Testis (tissue), 2 donors: ENCODE measurements at regions not wholly inside any gene's neighbourhood (a gene's known extent, or its start where the extent isn't known, plus 50 kb on each side); places are given as distances from the start of the nearest gene placed in this dataset.

Experiments
- DNase-seq: peaks from one replicate; pipeline ENCODE4 v3.0.0-alpha.2; 2019
- H3K27ac ChIP-seq, 2 donors: fragments of 200-600 bp; sonication (generic); one replicate each; pipeline ENCODE4 v1.5.1; 2019
- H3K27me3 ChIP-seq: fragments of 200-600 bp; sonication (generic); one replicate; pipeline ENCODE4 v1.5.1; 2019
- H3K36me3 ChIP-seq: fragments of 200-600 bp; sonication (generic); one replicate; pipeline ENCODE4 v1.5.1; 2017; ENCODE audit warnings: low read depth; ENCODE audit errors: missing control alignments
- H3K4me1 ChIP-seq: fragments of 200-600 bp; sonication (generic); one replicate; pipeline ENCODE4 v1.5.1; 2019
- H3K4me3 ChIP-seq, 2 donors: fragments of 200-600 bp; sonication (generic); one replicate each; pipeline ENCODE4 v1.5.1; 2017 to 2019
- H3K9me3 ChIP-seq: fragments of 200-600 bp; sonication (generic); one replicate; pipeline ENCODE4 v1.5.1; 2017
- CTCF ChIP-seq, 3 experiments: fragments of 450-650 bp in 2 of 3; fragments of 200-600 bp in 1 of 3; sonication (generic) in 1 of 3; IDR thresholded peaks; one replicate each; pipeline ENCODE4 v1.5.1; 2016 to 2019; ENCODE audit warnings: antibody characterized with exemption in 3 of 3, mild to moderate bottlenecking in 2 of 3, moderate library complexity in 1 of 3
- POLR2A ChIP-seq: fragments of 450-650 bp; IDR thresholded peaks from one replicate; pipeline ENCODE4 v1.6.1; 2017; ENCODE audit warnings: antibody characterized with exemption, mild to moderate bottlenecking, moderate library complexity
- WGBS, 2 donors: methylation state at CpG; one replicate each; pipeline ENCODE4 v1.1.5; 2018; 5-methylcytosine and 5-hydroxymethylcytosine counted together
- intact Hi-C: fragments of 100-400 bp; cut with DNase I; formaldehyde crosslinking; loops from one replicate; pipeline ENCODE4 v1.15.1; 2023; ENCODE audit warnings: low total_unique reads

- Histone ChIP-seq H3K4me3 (no peak overlapping the region), H3K9me3 (no peaks in the 10 kb centered on the region), H3K4me1 (no peaks in the 10 kb centered on the region), H3K27me3 (no peaks in the 10 kb centered on the region), H3K27ac (no peak overlapping the region), H3K36me3 (no peaks in the 10 kb centered on the region)
- intact Hi-C loops, result no loop called here
- no peak for DNase-seq
- WGBS, 2 donors, result 63 to 66% methylated on average over 4 of the region's 4 CpGs
- TF ChIP-seq POLR2A, result no peak
- TF ChIP-seq CTCF (IDR thresholded peaks at IDR 0.05), result no peak
These were observed 585.0 kb upstream of the VRK2 start for GRCh38 chr2:57461624-57462023.

GRCh38 chr2:57465067-57465466 is 581.5 kb upstream of the VRK2 start:
- Histone ChIP-seq H3K9me3 (no peaks in the 10 kb centered on the region), H3K36me3 (no peaks in the 10 kb centered on the region), H3K27me3 (no peaks in the 10 kb centered on the region), H3K4me1 (no peaks in the 10 kb centered on the region), H3K4me3 (no peak overlapping the region), H3K27ac (no peak overlapping the region)
- TF ChIP-seq CTCF (IDR thresholded peaks at IDR 0.05) (no peak), POLR2A (no peak)
- 92 to 93% methylated on average over 6 of the region's 6 CpGs for WGBS, 2 donors
- DNase-seq, result no peak
- intact Hi-C loops, result no loop called here

- no peak for TF ChIP-seq CTCF (IDR thresholded peaks at IDR 0.05)
- no peak for DNase-seq
These were observed 580.6 kb upstream of the VRK2 start for GRCh38 chr2:57465967-57466366.

GRCh38 chr2:57475391-57475790 is 571.2 kb upstream of the VRK2 start:
- Histone ChIP-seq H3K4me3 (no peak overlapping the region), H3K27me3 (no peaks in the 10 kb centered on the region), H3K36me3 (no peaks in the 10 kb centered on the region), H3K4me1 (no peaks in the 10 kb centered on the region), H3K9me3 (no peaks in the 10 kb centered on the region), H3K27ac (no peak overlapping the region)
- 44 to 51% methylated on average over 3 of the region's 3 CpGs for WGBS, 2 donors
- intact Hi-C loops, result no loop called here
- no peak for TF ChIP-seq CTCF (IDR thresholded peaks at IDR 0.05)
- no peak for TF ChIP-seq POLR2A
- no peak for DNase-seq

More at GRCh38 chr2:57465967-57466366, 580.6 kb upstream of the VRK2 start:
- WGBS, 2 donors, result 82 to 83% methylated on average over 2 of the region's 2 CpGs
- intact Hi-C loops, result no loop called here
- Histone ChIP-seq H3K4me3 (no peak overlapping the region), H3K27ac (no peak overlapping the region), H3K27me3 (no peaks in the 10 kb centered on the region), H3K36me3 (no peaks in the 10 kb centered on the region), H3K4me1 (no peaks in the 10 kb centered on the region), H3K9me3 (no peaks in the 10 kb centered on the region)

GRCh38 chr2:57479981-57480380 is 566.6 kb upstream of the VRK2 start:
- no peak for DNase-seq
- TF ChIP-seq CTCF (IDR thresholded peaks at IDR 0.05) (no peak), POLR2A (no peak)
- H3K27me3 ChIP-seq, result no peaks in the 10 kb centered on the region
- no peak overlapping the region for H3K27ac ChIP-seq
- H3K4me3 ChIP-seq, result no peak overlapping the region
- no peaks in the 10 kb centered on the region for H3K36me3 ChIP-seq
- intact Hi-C loops, result no loop called here
- no peaks in the 10 kb centered on the region for H3K9me3 ChIP-seq
- no peaks in the 10 kb centered on the region for H3K4me1 ChIP-seq
- WGBS, 2 donors, result 89 to 97% methylated on average over 1 of the region's 1 CpG
